ENCODE measurements at regions not wholly inside any gene's neighbourhood (a gene's known extent, or its start where the extent isn't known, plus 50 kb on each side); places are given as distances from the start of the nearest gene placed in this dataset.

GRCh38 chr3:182460303-182460702 lies 333.0 kb upstream of the ATP11B start:
- TF ChIP-seq CTCF (IDR thresholded peaks at IDR 0.05; ENCODE audit: insufficient read depth, low read length) (no peak), GABPA (IDR thresholded peaks at IDR 0.05; ENCODE audit: low read depth) (no peak)

All from HL-60 (cell line).